ENCODE measurements at regions not wholly inside any gene's neighbourhood (a gene's known extent, or its start where the extent isn't known, plus 50 kb on each side); places are given as distances from the start of the nearest gene placed in this dataset.

GRCh38 chr1:188406636-188407035 is 1577.9 kb downstream of the PLA2G4A start:
- Histone ChIP-seq H3K27me3 (ENCODE audit: control insufficient read depth in 4 of 4, insufficient read depth in 4 of 4, low read length in 3 of 4) (no peaks in the 10 kb centered on the region), H3K4me3 (ENCODE audit: low read depth in 1 of 3, low read length in 3 of 3) (no peak overlapping the region), H3K36me3 (ENCODE audit: control insufficient read depth in 4 of 4, insufficient read depth in 3 of 4, low read depth in 1 of 4, low read length in 3 of 4) (no peaks in the 10 kb centered on the region), H3K27ac (ENCODE audit: low read depth in 1 of 2, low read length in 2 of 2) (no peak overlapping the region), H3K4me1 (ENCODE audit: control insufficient read depth in 4 of 4, insufficient read depth in 4 of 4, low read length in 3 of 4) (no peaks in the 10 kb centered on the region), H3K9me3 (ENCODE audit: control insufficient read depth in 4 of 4, low read length in 3 of 4) (no peaks in the 10 kb centered on the region), H3K9ac (ENCODE audit: low read depth in 1 of 2, low read length in 2 of 2) (no peak overlapping the region)
- DNase-seq (ENCODE audit: low spot score): no peak
- TF ChIP-seq EGR1 (IDR thresholded peaks at IDR 0.05; ENCODE audit: low read depth in 2 of 2) (no peak), YY1 (IDR thresholded peaks at IDR 0.05) (no peak), FOXA1 (IDR thresholded peaks at IDR 0.05) (no peak), ZBTB33 (IDR thresholded peaks at IDR 0.05) (no peak), RAD21 (IDR thresholded peaks at IDR 0.05) (no peak), FOXA2 (IDR thresholded peaks at IDR 0.05) (no peak), RXRA (IDR thresholded peaks at IDR 0.05) (no peak), HNF4G (IDR thresholded peaks at IDR 0.05) (no peak), HNF4A (conservative IDR thresholded peaks at IDR 0.05) (no peak), ATF3 (IDR thresholded peaks at IDR 0.05) (no peak), TAF1 (conservative IDR thresholded peaks at IDR 0.05) (no peak), JUND (IDR thresholded peaks at IDR 0.05) (no peak), NR2F2 (IDR thresholded peaks at IDR 0.05) (no peak)
- TF ChIP-seq, protein P1, sequence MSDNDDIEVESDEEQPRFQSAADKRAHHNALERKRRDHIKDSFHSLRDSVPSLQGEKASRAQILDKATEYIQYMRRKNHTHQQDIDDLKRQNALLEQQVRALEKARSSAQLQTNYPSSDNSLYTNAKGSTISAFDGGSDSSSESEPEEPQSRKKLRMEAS (IDR thresholded peaks at IDR 0.05): no peak
- TF ChIP-seq, protein P2, sequence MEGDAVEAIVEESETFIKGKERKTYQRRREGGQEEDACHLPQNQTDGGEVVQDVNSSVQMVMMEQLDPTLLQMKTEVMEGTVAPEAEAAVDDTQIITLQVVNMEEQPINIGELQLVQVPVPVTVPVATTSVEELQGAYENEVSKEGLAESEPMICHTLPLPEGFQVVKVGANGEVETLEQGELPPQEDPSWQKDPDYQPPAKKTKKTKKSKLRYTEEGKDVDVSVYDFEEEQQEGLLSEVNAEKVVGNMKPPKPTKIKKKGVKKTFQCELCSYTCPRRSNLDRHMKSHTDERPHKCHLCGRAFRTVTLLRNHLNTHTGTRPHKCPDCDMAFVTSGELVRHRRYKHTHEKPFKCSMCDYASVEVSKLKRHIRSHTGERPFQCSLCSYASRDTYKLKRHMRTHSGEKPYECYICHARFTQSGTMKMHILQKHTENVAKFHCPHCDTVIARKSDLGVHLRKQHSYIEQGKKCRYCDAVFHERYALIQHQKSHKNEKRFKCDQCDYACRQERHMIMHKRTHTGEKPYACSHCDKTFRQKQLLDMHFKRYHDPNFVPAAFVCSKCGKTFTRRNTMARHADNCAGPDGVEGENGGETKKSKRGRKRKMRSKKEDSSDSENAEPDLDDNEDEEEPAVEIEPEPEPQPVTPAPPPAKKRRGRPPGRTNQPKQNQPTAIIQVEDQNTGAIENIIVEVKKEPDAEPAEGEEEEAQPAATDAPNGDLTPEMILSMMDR (IDR thresholded peaks at IDR 0.05; ENCODE audit: low read depth, low read length, missing input control): no peak
- TF ChIP-seq, protein P3, sequence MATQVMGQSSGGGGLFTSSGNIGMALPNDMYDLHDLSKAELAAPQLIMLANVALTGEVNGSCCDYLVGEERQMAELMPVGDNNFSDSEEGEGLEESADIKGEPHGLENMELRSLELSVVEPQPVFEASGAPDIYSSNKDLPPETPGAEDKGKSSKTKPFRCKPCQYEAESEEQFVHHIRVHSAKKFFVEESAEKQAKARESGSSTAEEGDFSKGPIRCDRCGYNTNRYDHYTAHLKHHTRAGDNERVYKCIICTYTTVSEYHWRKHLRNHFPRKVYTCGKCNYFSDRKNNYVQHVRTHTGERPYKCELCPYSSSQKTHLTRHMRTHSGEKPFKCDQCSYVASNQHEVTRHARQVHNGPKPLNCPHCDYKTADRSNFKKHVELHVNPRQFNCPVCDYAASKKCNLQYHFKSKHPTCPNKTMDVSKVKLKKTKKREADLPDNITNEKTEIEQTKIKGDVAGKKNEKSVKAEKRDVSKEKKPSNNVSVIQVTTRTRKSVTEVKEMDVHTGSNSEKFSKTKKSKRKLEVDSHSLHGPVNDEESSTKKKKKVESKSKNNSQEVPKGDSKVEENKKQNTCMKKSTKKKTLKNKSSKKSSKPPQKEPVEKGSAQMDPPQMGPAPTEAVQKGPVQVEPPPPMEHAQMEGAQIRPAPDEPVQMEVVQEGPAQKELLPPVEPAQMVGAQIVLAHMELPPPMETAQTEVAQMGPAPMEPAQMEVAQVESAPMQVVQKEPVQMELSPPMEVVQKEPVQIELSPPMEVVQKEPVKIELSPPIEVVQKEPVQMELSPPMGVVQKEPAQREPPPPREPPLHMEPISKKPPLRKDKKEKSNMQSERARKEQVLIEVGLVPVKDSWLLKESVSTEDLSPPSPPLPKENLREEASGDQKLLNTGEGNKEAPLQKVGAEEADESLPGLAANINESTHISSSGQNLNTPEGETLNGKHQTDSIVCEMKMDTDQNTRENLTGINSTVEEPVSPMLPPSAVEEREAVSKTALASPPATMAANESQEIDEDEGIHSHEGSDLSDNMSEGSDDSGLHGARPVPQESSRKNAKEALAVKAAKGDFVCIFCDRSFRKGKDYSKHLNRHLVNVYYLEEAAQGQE (IDR thresholded peaks at IDR 0.05): no peak
- WGBS: 57% methylated on average over 2 of the region's 2 CpGs

- H3K4me1 ChIP-seq (ENCODE audit: control insufficient read depth in 4 of 4, insufficient read depth in 4 of 4, low read length in 3 of 4): no peaks in the 10 kb centered on the region
- no peaks in the 10 kb centered on the region for H3K9me3 ChIP-seq (ENCODE audit: control insufficient read depth in 4 of 4, low read length in 3 of 4)
- H3K27me3 ChIP-seq (ENCODE audit: control insufficient read depth in 4 of 4, insufficient read depth in 4 of 4, low read length in 3 of 4): no peaks in the 10 kb centered on the region
- WGBS: 74% methylated on average over 1 of the region's 1 CpG
- DNase-seq (ENCODE audit: low spot score): no peak
- H3K36me3 ChIP-seq (ENCODE audit: control insufficient read depth in 4 of 4, insufficient read depth in 3 of 4, low read depth in 1 of 4, low read length in 3 of 4): no peaks in the 10 kb centered on the region
- H3K27ac ChIP-seq (ENCODE audit: low read depth in 1 of 2, low read length in 2 of 2): no peak overlapping the region
- TF ChIP-seq YY1 (IDR thresholded peaks at IDR 0.05) (no peak), RXRA (IDR thresholded peaks at IDR 0.05) (no peak), TAF1 (conservative IDR thresholded peaks at IDR 0.05) (no peak), FOXA2 (IDR thresholded peaks at IDR 0.05) (no peak), SP1 (IDR thresholded peaks at IDR 0.05) (no peak), HNF4A (conservative IDR thresholded peaks at IDR 0.05) (no peak), HNF4G (IDR thresholded peaks at IDR 0.05) (no peak), EGR1 (IDR thresholded peaks at IDR 0.05; ENCODE audit: low read depth in 2 of 2) (no peak), ATF3 (IDR thresholded peaks at IDR 0.05) (no peak)
- TF ChIP-seq, protein P2 (IDR thresholded peaks at IDR 0.05; ENCODE audit: low read depth, low read length, missing input control): no peak
- TF ChIP-seq, protein P1 (IDR thresholded peaks at IDR 0.05): no peak
- H3K9ac ChIP-seq (ENCODE audit: low read depth in 1 of 2, low read length in 2 of 2): no peak overlapping the region
- no peak overlapping the region for H3K4me3 ChIP-seq (ENCODE audit: low read depth in 1 of 3, low read length in 3 of 3)
These were observed 1591.4 kb downstream of the PLA2G4A start for GRCh38 chr1:188420177-188420576.

Data from liver (tissue), 8 donors.